HUES48 (cell line): ENCODE measurements at regions not wholly inside any gene's neighbourhood (a gene's known extent, or its start where the extent isn't known, plus 50 kb on each side); places are given as distances from the start of the nearest gene placed in this dataset.

Experiments used
- H3K27ac ChIP-seq: one replicate; pipeline ENCODE4 v1.7.0; 2013; ENCODE audit warnings: low read depth, low read length, inconsistent platforms
- H3K27me3 ChIP-seq: 2 replicates; pipeline ENCODE4 v1.6.1; 2013; ENCODE audit warnings: mild to moderate bottlenecking, low read length; ENCODE audit not compliant: control insufficient read depth, insufficient read depth
- H3K36me3 ChIP-seq: 2 replicates; pipeline ENCODE4 v1.6.1; 2013; ENCODE audit warnings: low read length; ENCODE audit not compliant: control insufficient read depth, insufficient read depth
- H3K4me1 ChIP-seq: 2 replicates; pipeline ENCODE4 v1.6.1; 2013; ENCODE audit warnings: mild to moderate bottlenecking, low read length; ENCODE audit not compliant: control insufficient read depth, insufficient read depth
- H3K4me3 ChIP-seq: 2 replicates; pipeline ENCODE4 v1.5.1; 2013; ENCODE audit warnings: mild to moderate bottlenecking, low read depth, low read length
- H3K9ac ChIP-seq: 2 replicates; pipeline ENCODE4 v1.6.1; 2013; ENCODE audit warnings: mild to moderate bottlenecking, low read depth, low read length, moderate library complexity
- H3K9me3 ChIP-seq: 2 replicates; pipeline ENCODE4 v1.6.1; 2013; ENCODE audit warnings: low read length; ENCODE audit not compliant: control insufficient read depth, insufficient read depth

GRCh38 chr5:166493612-166494011, 1797.8 kb upstream of the WWC1 start:
- Histone ChIP-seq H3K9me3 (no peaks in the 10 kb centered on the region), H3K4me1 (peaks cover 10% of the 10 kb centered on the region; the same call in 1 of the 2 replicates), H3K27ac (no peak overlapping the region), H3K27me3 (no peaks in the 10 kb centered on the region), H3K36me3 (no peaks in the 10 kb centered on the region), H3K4me3 (no peak overlapping the region), H3K9ac (no peak overlapping the region)

GRCh38 chr5:166497496-166498104, 1793.8 kb upstream of the WWC1 start:
- no peak overlapping the region for H3K27ac ChIP-seq
- no peak overlapping the region for H3K4me3 ChIP-seq
- H3K9ac ChIP-seq = no peak overlapping the region
- H3K4me1 ChIP-seq = no peaks in the 10 kb centered on the region; the same call in 1 of the 2 replicates
- H3K9me3 ChIP-seq = no peaks in the 10 kb centered on the region
- no peaks in the 10 kb centered on the region for H3K36me3 ChIP-seq
- no peaks in the 10 kb centered on the region for H3K27me3 ChIP-seq

- Histone ChIP-seq H3K9me3 (no peaks in the 10 kb centered on the region), H3K36me3 (no peaks in the 10 kb centered on the region), H3K4me1 (no peaks in the 10 kb centered on the region), H3K4me3 (no peak overlapping the region), H3K27me3 (no peaks in the 10 kb centered on the region), H3K9ac (no peak overlapping the region), H3K27ac (no peak overlapping the region)
These were observed 1791.8 kb upstream of the WWC1 start for GRCh38 chr5:166499447-166500240.

GRCh38 chr5:166503506-166503905, 1787.9 kb upstream of the WWC1 start:
- Histone ChIP-seq H3K27ac (no peak overlapping the region), H3K27me3 (no peaks in the 10 kb centered on the region), H3K9ac (no peak overlapping the region), H3K36me3 (no peaks in the 10 kb centered on the region), H3K4me3 (no peak overlapping the region), H3K4me1 (no peaks in the 10 kb centered on the region), H3K9me3 (no peaks in the 10 kb centered on the region)

GRCh38 chr5:166505067-166505466, 1786.4 kb upstream of the WWC1 start:
- Histone ChIP-seq H3K4me1 (no peaks in the 10 kb centered on the region), H3K4me3 (no peak overlapping the region), H3K36me3 (no peaks in the 10 kb centered on the region), H3K27ac (no peak overlapping the region), H3K9me3 (no peaks in the 10 kb centered on the region), H3K9ac (no peak overlapping the region), H3K27me3 (no peaks in the 10 kb centered on the region)

- no peaks in the 10 kb centered on the region for H3K27me3 ChIP-seq
- no peak overlapping the region for H3K27ac ChIP-seq
- no peaks in the 10 kb centered on the region for H3K4me1 ChIP-seq
- no peak overlapping the region for H3K4me3 ChIP-seq
- no peaks in the 10 kb centered on the region for H3K36me3 ChIP-seq
- no peaks in the 10 kb centered on the region for H3K9me3 ChIP-seq
- no peak overlapping the region for H3K9ac ChIP-seq
These were observed 1785.9 kb upstream of the WWC1 start for GRCh38 chr5:166505544-166505943.

GRCh38 chr5:166507810-166508425, 1783.5 kb upstream of the WWC1 start:
- no peaks in the 10 kb centered on the region for H3K27me3 ChIP-seq
- H3K9ac ChIP-seq = no peak overlapping the region
- H3K4me3 ChIP-seq = no peak overlapping the region
- H3K9me3 ChIP-seq = no peaks in the 10 kb centered on the region
- H3K27ac ChIP-seq = no peak overlapping the region
- H3K36me3 ChIP-seq = no peaks in the 10 kb centered on the region
- H3K4me1 ChIP-seq = no peaks in the 10 kb centered on the region

- Histone ChIP-seq H3K4me3 (no peak overlapping the region), H3K9ac (no peak overlapping the region), H3K36me3 (no peaks in the 10 kb centered on the region), H3K4me1 (no peaks in the 10 kb centered on the region), H3K27ac (no peak overlapping the region), H3K9me3 (no peaks in the 10 kb centered on the region), H3K27me3 (no peaks in the 10 kb centered on the region)
These were observed 1782.4 kb upstream of the WWC1 start for GRCh38 chr5:166509085-166509484.

GRCh38 chr5:166517976-166518375, 1773.5 kb upstream of the WWC1 start:
- H3K4me1 ChIP-seq = no peaks in the 10 kb centered on the region
- no peak overlapping the region for H3K27ac ChIP-seq
- H3K9me3 ChIP-seq = no peaks in the 10 kb centered on the region
- H3K36me3 ChIP-seq = no peaks in the 10 kb centered on the region
- no peaks in the 10 kb centered on the region for H3K27me3 ChIP-seq
- no peak overlapping the region for H3K9ac ChIP-seq
- no peak overlapping the region for H3K4me3 ChIP-seq

GRCh38 chr5:166523206-166523605, 1768.2 kb upstream of the WWC1 start:
- Histone ChIP-seq H3K4me3 (no peak overlapping the region), H3K9me3 (no peaks in the 10 kb centered on the region), H3K36me3 (no peaks in the 10 kb centered on the region), H3K27me3 (no peaks in the 10 kb centered on the region), H3K9ac (no peak overlapping the region), H3K27ac (no peak overlapping the region), H3K4me1 (no peaks in the 10 kb centered on the region)

GRCh38 chr5:166529200-166529599, 1762.2 kb upstream of the WWC1 start:
- Histone ChIP-seq H3K36me3 (no peaks in the 10 kb centered on the region), H3K9me3 (no peaks in the 10 kb centered on the region), H3K4me3 (no peak overlapping the region), H3K27ac (peak overlapping the region; percentile 38), H3K9ac (no peak overlapping the region), H3K4me1 (no peaks in the 10 kb centered on the region; the same call in 1 of the 2 replicates), H3K27me3 (no peaks in the 10 kb centered on the region)
